ENCODE measurements at regions not wholly inside any gene's neighbourhood (a gene's known extent, or its start where the extent isn't known, plus 50 kb on each side); places are given as distances from the start of the nearest gene placed in this dataset.

GRCh38 chr4:183842129-183842528 is 63.0 kb upstream of the STOX2 start:
- H3K27ac Mint-ChIP-seq: no peak overlapping the region
- H3K4me3 Mint-ChIP-seq: no peak overlapping the region
- H3K4me1 Mint-ChIP-seq (ENCODE audit: low read depth in 2 of 2): no peaks in the 10 kb centered on the region
- peaks cover 31 to 33% of the 10 kb centered on the region in 2 donors for H3K27me3 Mint-ChIP-seq
- no peaks in the 10 kb centered on the region for H3K9me3 Mint-ChIP-seq
- ATAC-seq (replicated peaks): no peak
- DNase-seq: no peak
- H3K36me3 Mint-ChIP-seq (ENCODE audit: insufficient read depth): no peaks in the 10 kb centered on the region

GRCh38 chr4:183843248-183843671 is 61.8 kb upstream of the STOX2 start:
- Mint-ChIP-seq H3K4me3 (no peak overlapping the region), H3K27ac (no peak overlapping the region), H3K36me3 (ENCODE audit: insufficient read depth) (no peaks in the 10 kb centered on the region), H3K9me3 (no peaks in the 10 kb centered on the region), H3K27me3 (peaks cover 41 to 42% of the 10 kb centered on the region in 2 donors), H3K4me1 (ENCODE audit: low read depth in 2 of 2) (no peaks in the 10 kb centered on the region)
- DNase-seq (no peak), ATAC-seq (replicated peaks) (no peak)

- DNase-seq (no peak), ATAC-seq (replicated peaks) (no peak)
- peaks cover 0 to 3% of the 10 kb centered on the region in 2 donors for H3K9me3 Mint-ChIP-seq
- H3K4me1 Mint-ChIP-seq (ENCODE audit: low read depth in 2 of 2): no peaks in the 10 kb centered on the region
- peaks cover 47 to 55% of the 10 kb centered on the region in 2 donors for H3K27me3 Mint-ChIP-seq
- no peaks in the 10 kb centered on the region for H3K36me3 Mint-ChIP-seq (ENCODE audit: insufficient read depth)
- no peak overlapping the region for H3K4me3 Mint-ChIP-seq
- H3K27ac Mint-ChIP-seq: no peak overlapping the region
These were observed 58.2 kb upstream of the STOX2 start for GRCh38 chr4:183846951-183847350.

- H3K27ac Mint-ChIP-seq: no peak overlapping the region
- H3K4me1 Mint-ChIP-seq (ENCODE audit: low read depth in 2 of 2): no peaks in the 10 kb centered on the region
- H3K4me3 Mint-ChIP-seq: no peak overlapping the region
- ATAC-seq (replicated peaks) (no peak), DNase-seq (no peak)
- peaks cover 54 to 55% of the 10 kb centered on the region in 2 donors for H3K27me3 Mint-ChIP-seq
- peaks cover 0 to 3% of the 10 kb centered on the region in 2 donors for H3K9me3 Mint-ChIP-seq
- no peaks in the 10 kb centered on the region for H3K36me3 Mint-ChIP-seq (ENCODE audit: insufficient read depth)
These were observed 56.3 kb upstream of the STOX2 start for GRCh38 chr4:183848805-183849204.

GRCh38 chr4:183852910-183853547 is 52.1 kb upstream of the STOX2 start:
- Mint-ChIP-seq H3K9me3 (peaks cover 0 to 3% of the 10 kb centered on the region in 2 donors), H3K4me3 (no peak overlapping the region), H3K27me3 (peaks cover 31 to 54% of the 10 kb centered on the region in 2 donors), H3K36me3 (ENCODE audit: insufficient read depth) (no peaks in the 10 kb centered on the region), H3K27ac (no peak overlapping the region), H3K4me1 (ENCODE audit: low read depth in 2 of 2) (no peaks in the 10 kb centered on the region)
- ATAC-seq (replicated peaks) (no peak), DNase-seq (no peak)

- no peaks in the 10 kb centered on the region for H3K4me1 Mint-ChIP-seq (ENCODE audit: low read depth in 2 of 2)
- H3K27ac Mint-ChIP-seq: no peak overlapping the region
- H3K27me3 Mint-ChIP-seq: peaks cover 31 to 54% of the 10 kb centered on the region in 2 donors
These were observed 51.6 kb upstream of the STOX2 start for GRCh38 chr4:183853548-183853940.

More at GRCh38 chr4:183853548-183853940, 51.6 kb upstream of the STOX2 start:
- ATAC-seq (replicated peaks) (no peak), DNase-seq (no peak)
- H3K36me3 Mint-ChIP-seq (ENCODE audit: insufficient read depth): no peaks in the 10 kb centered on the region
- peaks cover 0 to 3% of the 10 kb centered on the region in 2 donors for H3K9me3 Mint-ChIP-seq
- H3K4me3 Mint-ChIP-seq: no peak overlapping the region
